Upper lobe of left lung (tissue), 4 donors: ENCODE measurements at regions not wholly inside any gene's neighbourhood (a gene's known extent, or its start where the extent isn't known, plus 50 kb on each side); places are given as distances from the start of the nearest gene placed in this dataset.

Source experiments
- EP300 ChIP-seq, 4 donors: sonication (generic); formaldehyde crosslinking; IDR thresholded peaks; one replicate each; pipeline ENCODE4 v1.5.1; 2017; ENCODE audit warnings: antibody characterized with exemption in 4 of 4, control low read depth in 2 of 4
- POLR2A ChIP-seq, 4 donors: fragments of 450-650 bp; IDR thresholded peaks; one replicate each; pipeline ENCODE4 v1.5.1; 2016 to 2017; ENCODE audit warnings: antibody characterized with exemption in 4 of 4, mild to moderate bottlenecking in 2 of 4
- POLR2AphosphoS5 ChIP-seq, 2 donors: sonication (generic); formaldehyde crosslinking; IDR thresholded peaks; one replicate each; pipeline ENCODE4 v1.5.1; 2017; ENCODE audit warnings: antibody characterized with exemption in 2 of 2
- TF ChIP-seq, protein P1 (sequence below), 6 experiments: fragments of 450-650 bp in 4 of 6; fragments of 200-600 bp in 2 of 6; sonication (generic) in 2 of 6; IDR thresholded peaks; one replicate each; pipeline ENCODE4 v1.5.1; 2016 to 2019; ENCODE audit warnings: antibody characterized with exemption in 6 of 6

DNA sequence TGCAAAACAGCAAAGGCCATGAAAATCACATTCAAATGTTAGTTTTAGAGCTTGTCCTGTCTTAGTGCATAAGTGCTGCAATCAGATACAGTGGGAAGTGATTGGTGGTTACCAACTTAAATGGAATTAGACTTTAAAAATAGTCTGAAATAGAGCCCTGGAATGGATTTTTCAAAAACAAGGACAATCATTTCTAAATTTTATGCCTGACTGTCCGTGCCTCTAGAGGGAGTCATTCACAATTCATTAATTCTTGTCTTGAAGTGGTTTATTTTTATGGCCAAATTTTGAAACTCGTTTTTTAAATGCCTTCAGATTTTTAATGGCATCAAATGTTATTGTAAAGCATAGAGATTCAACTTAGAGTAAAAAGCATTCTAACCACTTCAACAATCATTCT, 561.8 kb upstream of the DAB2 start:
- TF ChIP-seq, protein P1, sequence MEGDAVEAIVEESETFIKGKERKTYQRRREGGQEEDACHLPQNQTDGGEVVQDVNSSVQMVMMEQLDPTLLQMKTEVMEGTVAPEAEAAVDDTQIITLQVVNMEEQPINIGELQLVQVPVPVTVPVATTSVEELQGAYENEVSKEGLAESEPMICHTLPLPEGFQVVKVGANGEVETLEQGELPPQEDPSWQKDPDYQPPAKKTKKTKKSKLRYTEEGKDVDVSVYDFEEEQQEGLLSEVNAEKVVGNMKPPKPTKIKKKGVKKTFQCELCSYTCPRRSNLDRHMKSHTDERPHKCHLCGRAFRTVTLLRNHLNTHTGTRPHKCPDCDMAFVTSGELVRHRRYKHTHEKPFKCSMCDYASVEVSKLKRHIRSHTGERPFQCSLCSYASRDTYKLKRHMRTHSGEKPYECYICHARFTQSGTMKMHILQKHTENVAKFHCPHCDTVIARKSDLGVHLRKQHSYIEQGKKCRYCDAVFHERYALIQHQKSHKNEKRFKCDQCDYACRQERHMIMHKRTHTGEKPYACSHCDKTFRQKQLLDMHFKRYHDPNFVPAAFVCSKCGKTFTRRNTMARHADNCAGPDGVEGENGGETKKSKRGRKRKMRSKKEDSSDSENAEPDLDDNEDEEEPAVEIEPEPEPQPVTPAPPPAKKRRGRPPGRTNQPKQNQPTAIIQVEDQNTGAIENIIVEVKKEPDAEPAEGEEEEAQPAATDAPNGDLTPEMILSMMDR (IDR thresholded peaks at IDR 0.05): no peak
- no peak for TF ChIP-seq POLR2A (IDR thresholded peaks at IDR 0.05)
- TF ChIP-seq EP300 (IDR thresholded peaks at IDR 0.05): no peak
- no peak for TF ChIP-seq POLR2AphosphoS5 (IDR thresholded peaks at IDR 0.05)
